GM19438 (cell line): ENCODE measurements at regions not wholly inside any gene's neighbourhood (a gene's known extent, or its start where the extent isn't known, plus 50 kb on each side); places are given as distances from the start of the nearest gene placed in this dataset.
"Not testable (repeated sequence)": the region's sequence is repeated elsewhere in the genome, so short reads cannot be mapped to it uniquely, and the experiment has no call there.

ENCODE experiments used
- ATAC-seq: cut with Tn5 transposase; IDR thresholded peaks from one replicate; pipeline ENCODE4 v1.9.1; 2021; ENCODE audit warnings: low read depth; ENCODE audit not compliant: unreplicated experiment

DNA sequence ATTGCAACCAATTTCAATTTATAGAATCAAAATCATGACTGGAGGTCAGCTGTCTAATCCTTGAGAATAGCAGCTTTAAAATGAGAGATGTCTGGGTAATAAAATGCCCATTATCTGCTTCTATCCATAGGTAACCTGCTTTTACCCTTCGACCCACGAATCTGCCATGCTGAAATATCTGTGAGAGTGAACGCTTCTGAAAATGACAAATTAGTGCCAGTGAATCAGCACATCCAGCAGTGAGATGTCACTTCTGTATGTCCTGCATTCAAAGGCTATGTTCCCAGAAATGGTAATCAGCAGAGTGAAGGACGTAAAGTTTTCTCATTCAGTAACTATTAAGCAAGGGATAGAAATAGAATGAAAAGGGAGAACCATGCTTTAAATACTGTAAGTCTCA, 532.4 kb upstream of the ITGA1 start:
- ATAC-seq, result no peak

- ATAC-seq, result no peak
Observed at GRCh38 chr5:52262844-52263243, 524.9 kb upstream of the ITGA1 start.

- no peak for ATAC-seq
Observed at GRCh38 chr5:52269401-52269800, 518.3 kb upstream of the ITGA1 start.

- no peak for ATAC-seq
Observed at GRCh38 chr5:52269859-52270258, 517.9 kb upstream of the ITGA1 start.

DNA sequence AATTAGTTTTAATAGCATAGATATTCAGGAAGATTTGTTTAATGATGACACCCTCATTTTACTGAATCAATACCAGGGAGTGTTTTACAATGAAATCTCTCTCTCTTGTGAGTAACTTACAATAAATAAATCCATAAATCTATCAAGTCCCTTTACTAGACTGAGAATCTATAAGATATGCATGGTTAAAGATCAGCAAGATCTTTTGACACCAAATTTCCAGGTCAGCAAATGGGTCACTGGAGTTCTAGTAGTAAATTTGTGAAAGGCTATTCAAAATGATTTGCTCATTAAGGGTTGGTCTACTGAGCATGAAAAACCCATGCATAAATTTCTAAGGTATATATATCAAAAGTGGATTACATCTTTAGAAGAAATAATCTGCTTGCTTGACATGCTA, 512.1 kb upstream of the ITGA1 start:
- ATAC-seq, result no peak

DNA sequence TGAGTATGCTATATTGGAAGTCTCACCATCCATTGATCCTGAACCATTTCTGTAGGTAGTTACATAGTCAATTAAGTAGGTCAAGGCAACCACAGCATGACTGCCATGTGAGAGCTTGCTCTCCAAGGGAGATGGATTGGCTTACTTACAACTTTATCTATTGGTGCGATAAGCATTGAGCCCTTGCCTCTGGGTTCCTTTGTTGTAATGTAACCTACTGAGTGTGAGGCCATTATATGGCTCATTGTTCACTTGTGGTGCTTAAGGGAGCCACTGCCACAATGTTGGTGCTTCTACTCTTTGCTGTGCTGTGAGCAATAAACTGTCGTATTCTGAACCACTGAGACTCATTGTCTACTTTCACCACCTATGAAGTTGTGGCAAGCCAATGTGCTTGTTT, 510.6 kb upstream of the ITGA1 start:
- ATAC-seq, result no peak

DNA sequence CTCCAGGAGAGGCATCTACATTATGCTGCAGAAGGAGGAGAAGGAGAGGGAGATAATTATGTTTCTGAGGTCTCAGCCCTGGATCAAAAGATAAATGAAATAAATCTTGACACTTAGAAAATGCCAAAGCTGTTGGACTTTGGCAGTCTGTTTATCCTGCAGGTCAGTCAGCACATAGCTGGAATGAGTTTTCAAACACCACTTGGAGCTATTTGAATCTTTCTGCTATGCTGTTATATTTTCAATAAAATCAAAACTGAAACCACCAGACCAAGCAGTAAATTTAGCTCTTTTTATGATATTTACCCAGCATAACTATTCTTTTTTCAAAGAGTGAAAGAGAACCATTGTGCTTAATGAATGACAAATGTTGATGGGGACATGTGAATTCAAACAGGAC, 505.1 kb upstream of the ITGA1 start:
- ATAC-seq, result no peak

- ATAC-seq, result no peak
Observed at GRCh38 chr5:52283221-52283620, 504.5 kb upstream of the ITGA1 start.

DNA sequence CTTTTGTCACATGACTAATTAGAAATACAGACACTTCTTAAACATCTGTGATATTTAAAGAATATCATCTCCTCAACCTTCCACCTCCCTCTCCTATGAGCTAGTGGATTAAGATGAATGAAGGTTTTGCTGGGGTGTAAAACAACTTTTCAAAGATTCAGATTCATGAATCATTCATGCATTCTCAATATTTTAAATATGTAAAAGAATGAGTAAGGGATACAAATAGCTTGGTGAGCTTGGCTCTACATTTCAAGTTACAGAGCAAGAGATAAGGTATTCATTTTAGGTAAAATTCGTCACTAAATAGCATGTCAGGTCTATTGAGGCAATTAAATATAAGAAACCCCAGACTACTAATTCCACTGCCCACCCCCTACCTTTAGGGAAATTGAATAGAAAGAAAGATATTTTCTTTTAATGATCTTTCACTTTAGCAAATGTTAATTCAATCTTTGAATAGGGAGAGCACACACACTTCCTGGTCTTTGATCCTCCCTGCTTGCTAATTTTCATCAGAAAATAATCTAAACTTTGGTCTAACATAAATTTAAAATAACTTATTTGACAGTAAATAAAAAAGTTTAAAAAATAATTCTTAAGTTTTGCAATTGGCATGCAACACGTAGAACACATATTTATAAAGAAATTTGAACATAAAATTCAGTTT, 486.9 kb upstream of the ITGA1 start:
- no peak for ATAC-seq

DNA sequence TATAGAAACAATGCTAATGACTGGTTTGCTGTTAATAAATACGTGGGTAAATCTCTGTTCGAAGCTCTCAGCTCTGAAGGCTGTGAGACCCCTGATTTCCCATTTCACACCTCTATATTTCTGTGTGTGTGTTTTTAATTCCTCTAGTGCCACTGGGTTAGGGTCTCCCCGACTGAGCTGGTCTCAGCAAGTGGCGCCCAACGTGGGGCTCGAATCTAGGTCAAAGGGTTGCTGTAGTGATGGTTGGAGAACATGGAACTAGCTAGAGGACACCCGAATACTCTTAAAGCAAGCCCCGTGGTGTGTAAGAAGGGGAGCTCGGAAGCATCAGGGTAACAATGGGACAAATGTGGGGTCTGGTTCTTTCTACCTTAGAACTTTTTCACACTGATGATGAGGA, 482.9 kb upstream of the ITGA1 start:
- not testable (repeated sequence) for ATAC-seq

DNA sequence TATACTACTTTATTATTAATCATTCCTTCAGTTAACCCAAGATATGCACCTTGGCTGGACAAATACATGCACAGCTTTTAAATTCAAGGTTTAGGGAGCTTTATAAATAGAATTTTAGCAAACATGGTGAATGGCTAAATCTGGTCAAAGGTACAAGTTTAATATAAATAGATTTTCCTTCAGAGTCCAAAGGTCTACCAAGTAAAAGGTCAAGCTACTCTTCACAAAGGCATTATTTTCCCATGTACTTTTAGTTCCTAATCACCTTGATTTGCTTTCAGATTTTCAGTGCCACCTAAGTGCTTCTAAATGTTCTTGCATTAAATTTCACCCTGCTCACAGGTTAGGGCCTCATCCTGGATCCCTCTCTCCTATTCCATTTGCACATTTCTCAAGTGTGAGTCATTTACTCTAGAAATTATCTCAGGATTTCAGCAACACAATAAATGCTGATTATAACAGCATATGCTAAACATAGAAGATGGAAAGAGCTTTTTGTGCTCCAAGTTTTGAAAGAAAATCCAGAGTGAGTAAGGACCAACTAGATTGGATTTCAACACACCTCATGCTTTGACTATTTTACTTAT, 459.4 kb upstream of the ITGA1 start:
- ATAC-seq, result no peak

- ATAC-seq, result no peak
Observed at GRCh38 chr5:52331725-52332124, 456.0 kb upstream of the ITGA1 start.

DNA sequence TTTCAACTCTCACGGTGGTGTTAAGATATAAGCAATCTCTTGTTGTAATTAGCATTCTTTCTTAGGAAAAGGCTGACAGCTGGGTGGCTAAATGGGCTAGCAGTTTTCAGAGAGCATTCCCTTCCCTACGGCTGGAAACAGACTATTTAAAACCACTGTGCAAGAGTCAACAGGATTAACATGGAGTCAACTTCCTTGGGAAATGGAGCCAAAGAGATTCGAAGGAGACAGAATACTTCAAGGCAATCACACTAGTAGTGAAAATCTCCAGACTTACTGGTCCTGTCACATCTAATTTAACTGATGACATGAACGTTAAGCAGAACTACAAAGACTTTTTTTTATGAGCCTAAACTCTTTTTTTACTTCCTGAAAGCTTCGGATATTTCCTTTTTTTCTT, 453.3 kb upstream of the ITGA1 start:
- no peak for ATAC-seq

DNA sequence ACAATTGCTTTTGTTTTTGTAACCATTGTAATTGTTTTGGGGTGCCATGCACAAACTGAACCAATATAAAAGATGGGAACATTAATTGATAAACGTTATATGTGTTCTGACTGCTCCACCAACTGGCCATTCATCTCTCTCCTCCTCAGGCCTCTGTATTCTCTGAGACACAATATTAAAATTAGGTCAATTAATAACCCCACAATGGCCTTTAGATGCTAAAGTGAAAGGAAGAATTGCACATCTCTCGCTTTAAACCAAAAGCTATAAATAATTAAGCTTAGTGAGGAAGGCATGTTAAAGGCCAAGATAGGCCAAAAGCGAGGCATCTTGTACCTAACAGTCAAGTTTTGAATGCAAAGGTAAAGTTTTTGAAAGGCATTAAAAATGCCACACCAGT, 448.4 kb upstream of the ITGA1 start:
- ATAC-seq, result no peak

DNA sequence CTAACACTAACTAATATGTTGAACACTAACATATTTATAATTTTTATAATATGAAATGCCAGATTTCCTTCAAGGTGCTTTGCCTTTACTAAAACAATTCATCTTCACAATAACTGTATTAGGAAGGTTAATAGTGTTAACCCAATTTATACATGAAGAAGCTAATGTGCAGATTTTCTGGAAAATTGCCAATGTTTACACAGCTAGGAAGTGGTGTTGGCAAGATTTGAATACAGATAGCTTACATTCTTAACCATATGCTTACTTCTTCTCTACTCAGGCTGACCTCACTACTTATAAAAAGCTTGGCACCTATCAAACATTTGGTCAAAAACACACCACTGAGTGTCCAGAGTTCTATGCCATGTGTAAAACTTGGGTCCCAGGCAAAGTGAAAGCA, 445.4 kb upstream of the ITGA1 start:
- ATAC-seq, result no peak

DNA sequence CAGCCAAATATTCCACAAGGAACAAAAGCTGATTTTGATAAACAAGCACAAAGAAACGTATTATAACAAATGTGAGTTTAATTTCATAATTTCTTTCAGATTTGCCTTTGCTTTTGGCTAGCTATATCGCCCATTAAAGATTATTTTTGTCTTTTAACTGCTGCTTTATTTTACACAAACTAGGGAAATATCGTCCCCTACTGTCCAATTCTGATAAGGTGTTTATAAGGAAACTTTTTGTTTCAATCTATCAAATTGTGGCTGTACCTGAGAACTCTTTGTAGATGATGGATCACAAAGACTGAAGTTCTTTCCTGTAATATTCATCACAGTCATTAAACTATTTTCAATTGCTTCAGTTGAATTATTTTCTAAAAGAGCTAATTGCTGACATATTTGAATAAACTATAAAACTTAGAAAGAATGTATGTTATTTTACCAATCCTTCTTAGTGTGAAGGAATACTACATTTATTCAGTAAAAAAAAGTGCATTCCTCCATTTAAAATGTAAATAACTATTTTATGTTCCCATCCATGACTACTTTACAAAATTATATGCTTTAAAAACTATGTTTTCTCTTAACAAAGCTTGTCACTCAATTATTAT, 431.3 kb upstream of the ITGA1 start:
- no peak for ATAC-seq

DNA sequence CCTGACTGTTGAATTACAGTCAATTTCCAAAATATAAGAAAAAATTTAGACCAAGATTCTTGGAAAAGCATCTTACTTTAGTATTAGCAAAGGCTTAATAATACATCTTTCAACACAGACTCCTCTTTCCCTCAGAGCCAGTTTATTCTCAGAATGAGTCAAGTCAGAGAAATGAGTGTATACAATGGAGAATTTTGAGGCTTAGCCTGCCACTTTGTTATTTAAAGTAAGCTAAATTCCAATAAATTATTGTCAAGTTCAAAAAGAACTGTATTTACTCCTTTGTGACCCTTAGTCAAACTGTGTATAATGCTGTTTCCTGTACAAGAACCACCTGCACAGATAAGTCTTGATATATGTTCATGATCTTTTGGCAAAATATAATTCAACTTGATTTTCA, 428.5 kb upstream of the ITGA1 start:
- no peak for ATAC-seq

DNA sequence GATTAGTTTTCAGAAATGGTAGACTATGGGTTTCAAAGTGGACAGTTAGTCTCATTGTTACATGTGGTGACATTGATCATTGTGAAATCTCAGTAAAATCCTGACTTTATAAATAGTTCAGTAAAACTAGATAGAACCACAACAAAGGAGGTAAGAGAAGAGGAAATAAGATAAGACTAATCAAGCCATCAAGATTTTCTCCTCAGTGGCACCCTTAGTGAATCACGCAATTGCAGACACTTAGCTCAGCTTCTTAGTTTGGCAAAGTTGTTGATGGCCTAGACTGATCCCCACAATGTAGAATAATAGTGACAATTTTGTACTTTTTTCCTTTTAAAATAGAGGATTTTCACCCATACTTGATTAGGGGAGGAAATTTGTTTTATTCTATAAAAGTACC, 426.7 kb upstream of the ITGA1 start:
- no peak for ATAC-seq

DNA sequence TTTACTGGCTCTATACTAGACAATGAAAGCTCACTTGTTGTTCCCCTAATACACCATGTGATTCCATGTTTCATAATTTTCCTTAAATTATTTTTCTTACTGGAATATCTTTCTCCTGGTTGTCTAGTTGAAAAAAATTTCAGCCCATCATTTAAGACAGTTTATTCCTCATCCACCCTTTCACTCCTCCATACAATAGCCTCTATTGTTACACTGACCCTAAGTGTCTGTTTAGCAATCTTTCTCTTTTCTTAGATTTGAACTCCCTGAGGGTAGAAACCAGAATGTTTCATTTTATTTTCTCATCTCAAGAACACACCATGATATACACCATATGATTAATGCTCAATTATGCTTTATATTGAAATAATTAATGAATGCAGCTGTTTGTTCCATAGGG, 413.4 kb upstream of the ITGA1 start:
- ATAC-seq, result no peak

- no peak for ATAC-seq
Observed at GRCh38 chr5:52375969-52376368, 411.7 kb upstream of the ITGA1 start.

DNA sequence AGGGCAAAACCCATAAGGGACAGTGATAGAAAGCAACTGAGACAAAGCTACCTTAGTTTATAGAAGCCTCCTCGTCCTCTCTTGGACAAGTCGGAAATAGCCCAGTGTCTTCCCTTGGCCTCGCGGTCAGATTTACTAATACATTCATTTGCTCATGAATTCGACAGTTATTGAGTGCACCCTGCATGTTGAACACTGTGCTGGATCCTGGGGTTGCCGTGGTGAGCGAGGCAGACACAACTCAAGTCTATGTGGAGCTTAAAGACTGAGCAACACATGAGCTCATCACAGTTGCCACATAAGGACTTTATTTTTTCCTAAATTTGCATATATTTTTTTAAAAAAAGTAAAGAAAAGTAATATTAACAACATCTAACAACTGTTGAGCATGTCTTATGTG, 411.1 kb upstream of the ITGA1 start:
- ATAC-seq, result no peak

GRCh38 chr5:52378237-52378636, 409.5 kb upstream of the ITGA1 start:
- ATAC-seq, result no peak
